ENCODE measurements at regions not wholly inside any gene's neighbourhood (a gene's known extent, or its start where the extent isn't known, plus 50 kb on each side); places are given as distances from the start of the nearest gene placed in this dataset.

DNA sequence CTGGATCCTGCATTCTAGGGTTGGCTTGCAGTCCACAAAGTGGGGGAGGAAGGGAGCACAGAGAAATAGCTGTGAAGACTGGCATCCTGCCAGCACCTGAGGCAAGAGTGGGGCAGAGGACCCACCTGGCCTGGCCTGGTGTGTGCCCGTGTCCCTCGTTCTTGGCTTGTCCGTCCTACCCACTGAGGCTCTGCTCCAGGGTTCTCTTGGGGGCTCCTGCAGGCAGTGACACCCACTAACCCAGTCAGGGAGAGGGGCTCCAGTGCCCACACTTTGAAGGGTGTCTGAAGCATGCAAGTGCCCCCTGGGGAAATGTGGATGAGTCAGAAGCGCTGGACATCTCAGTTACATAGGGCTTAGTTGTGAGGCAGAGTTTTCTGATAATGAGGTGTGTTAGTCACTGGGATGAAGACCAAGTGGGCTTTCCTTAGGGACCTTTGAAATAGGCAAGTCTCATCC lies 79.4 kb downstream of the SLC4A3 start:
- Histone ChIP-seq H3K27me3 (no peaks in the 10 kb centered on the region), H3K27ac (no peak overlapping the region), H3K9me3 (no peaks in the 10 kb centered on the region), H3K36me3 (no peaks in the 10 kb centered on the region), H3K4me3 (no peak overlapping the region), H3K4me1 (ENCODE audit: insufficient read depth) (peaks cover 2% of the 10 kb centered on the region)
- DNase-seq, result no peak
- intact Hi-C loops (cut with DNase I), result no loop called here
- WGBS, 3 donors, result 95 to 98% (median 97%) methylated on average over 4 of the region's 4 CpGs
- TF ChIP-seq EP300 (IDR thresholded peaks at IDR 0.05) (no peak), POLR2A (IDR thresholded peaks at IDR 0.05) (no peak)
- TF ChIP-seq, protein P1, sequence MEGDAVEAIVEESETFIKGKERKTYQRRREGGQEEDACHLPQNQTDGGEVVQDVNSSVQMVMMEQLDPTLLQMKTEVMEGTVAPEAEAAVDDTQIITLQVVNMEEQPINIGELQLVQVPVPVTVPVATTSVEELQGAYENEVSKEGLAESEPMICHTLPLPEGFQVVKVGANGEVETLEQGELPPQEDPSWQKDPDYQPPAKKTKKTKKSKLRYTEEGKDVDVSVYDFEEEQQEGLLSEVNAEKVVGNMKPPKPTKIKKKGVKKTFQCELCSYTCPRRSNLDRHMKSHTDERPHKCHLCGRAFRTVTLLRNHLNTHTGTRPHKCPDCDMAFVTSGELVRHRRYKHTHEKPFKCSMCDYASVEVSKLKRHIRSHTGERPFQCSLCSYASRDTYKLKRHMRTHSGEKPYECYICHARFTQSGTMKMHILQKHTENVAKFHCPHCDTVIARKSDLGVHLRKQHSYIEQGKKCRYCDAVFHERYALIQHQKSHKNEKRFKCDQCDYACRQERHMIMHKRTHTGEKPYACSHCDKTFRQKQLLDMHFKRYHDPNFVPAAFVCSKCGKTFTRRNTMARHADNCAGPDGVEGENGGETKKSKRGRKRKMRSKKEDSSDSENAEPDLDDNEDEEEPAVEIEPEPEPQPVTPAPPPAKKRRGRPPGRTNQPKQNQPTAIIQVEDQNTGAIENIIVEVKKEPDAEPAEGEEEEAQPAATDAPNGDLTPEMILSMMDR (IDR thresholded peaks at IDR 0.05), result no peak

DNA sequence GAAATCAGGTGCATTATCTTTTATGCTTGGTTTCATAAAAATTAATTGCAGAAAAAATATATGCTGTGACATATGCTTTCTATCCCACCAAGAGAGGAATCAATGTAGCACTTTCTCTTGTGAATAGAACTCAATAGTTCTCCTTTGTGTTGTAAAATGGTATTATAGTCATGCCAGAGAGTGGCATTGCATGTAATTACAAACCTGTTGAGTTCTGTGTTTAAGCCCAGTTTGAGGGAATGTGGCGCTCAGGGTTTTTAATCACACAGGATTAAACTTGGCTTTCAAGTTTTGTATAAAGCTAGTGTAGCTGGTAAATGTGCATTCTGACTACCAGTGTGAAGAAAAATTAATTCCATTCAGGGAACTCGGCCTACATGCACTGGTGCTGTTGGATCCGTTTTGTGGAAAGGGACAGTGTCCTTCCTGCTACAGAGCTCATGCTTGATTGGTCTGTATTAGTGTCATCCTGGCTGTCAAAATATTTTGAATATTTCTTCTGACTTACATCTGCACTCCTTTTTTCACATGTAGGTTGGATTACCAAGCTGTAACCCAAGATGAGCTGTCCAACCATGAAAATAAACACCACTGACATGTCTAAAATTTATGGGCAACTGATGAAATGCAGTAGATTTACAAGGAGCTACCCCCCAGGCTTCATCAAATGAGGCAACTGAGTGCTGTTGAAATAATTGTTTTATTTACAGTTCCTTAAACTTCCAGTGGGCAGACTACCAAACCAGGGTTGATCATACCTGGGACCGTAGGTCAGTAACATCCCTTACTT lies 80.3 kb downstream of the SLC4A3 start:
- DNase-seq, result no peak
- peaks cover 2% of the 10 kb centered on the region for H3K4me1 ChIP-seq (ENCODE audit: insufficient read depth)
- no peaks in the 10 kb centered on the region for H3K9me3 ChIP-seq
- H3K27me3 ChIP-seq, result no peaks in the 10 kb centered on the region
- 91 to 98% (median 93%) methylated on average over 4 of the region's 4 CpGs for WGBS, 3 donors
- no peak for TF ChIP-seq EP300 (IDR thresholded peaks at IDR 0.05)
- TF ChIP-seq, protein P1 (IDR thresholded peaks at IDR 0.05), result no peak
- TF ChIP-seq POLR2A (IDR thresholded peaks at IDR 0.05), result no peak
- no peaks in the 10 kb centered on the region for H3K36me3 ChIP-seq
- no peak overlapping the region for H3K4me3 ChIP-seq
- no peak overlapping the region for H3K27ac ChIP-seq
- intact Hi-C loops (cut with DNase I), result no loop called here

DNA sequence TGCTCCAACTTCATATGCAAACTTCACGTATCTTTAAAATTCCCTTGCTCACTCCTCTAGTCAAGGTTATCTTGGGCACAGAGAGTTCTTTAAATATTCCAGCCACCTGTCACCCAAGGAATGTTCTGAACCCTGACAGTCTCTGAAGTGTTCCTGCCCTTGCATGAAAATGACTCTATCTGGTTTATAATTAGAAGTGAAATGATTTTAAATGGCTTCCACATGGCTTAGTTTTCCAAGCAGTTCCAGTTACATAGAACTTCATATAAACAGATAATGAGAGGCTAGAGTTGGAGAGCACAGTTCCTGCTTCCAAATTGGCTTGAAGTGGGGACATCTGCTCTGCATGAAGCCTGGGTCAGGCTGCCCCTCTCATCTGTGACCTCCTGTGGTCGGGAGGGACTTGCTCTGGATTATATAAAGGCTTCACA lies 81.9 kb downstream of the SLC4A3 start:
- no peaks in the 10 kb centered on the region for H3K36me3 ChIP-seq
- no peak overlapping the region for H3K27ac ChIP-seq
- TF ChIP-seq, protein P1 (IDR thresholded peaks at IDR 0.05), result no peak
- TF ChIP-seq POLR2A (IDR thresholded peaks at IDR 0.05), result no peak
- TF ChIP-seq EP300 (IDR thresholded peaks at IDR 0.05), result no peak
- peaks cover 4% of the 10 kb centered on the region for H3K4me1 ChIP-seq (ENCODE audit: insufficient read depth)
- intact Hi-C loops (cut with DNase I), result no loop called here
- WGBS, 3 donors, result 6 to 11% (median 8%) methylated on average over 2 of the region's 2 CpGs
- peak in 2 of 5 donors; percentile 36 to 63 for DNase-seq
- H3K27me3 ChIP-seq, result no peaks in the 10 kb centered on the region
- no peaks in the 10 kb centered on the region for H3K9me3 ChIP-seq
- H3K4me3 ChIP-seq, result no peak overlapping the region

DNA sequence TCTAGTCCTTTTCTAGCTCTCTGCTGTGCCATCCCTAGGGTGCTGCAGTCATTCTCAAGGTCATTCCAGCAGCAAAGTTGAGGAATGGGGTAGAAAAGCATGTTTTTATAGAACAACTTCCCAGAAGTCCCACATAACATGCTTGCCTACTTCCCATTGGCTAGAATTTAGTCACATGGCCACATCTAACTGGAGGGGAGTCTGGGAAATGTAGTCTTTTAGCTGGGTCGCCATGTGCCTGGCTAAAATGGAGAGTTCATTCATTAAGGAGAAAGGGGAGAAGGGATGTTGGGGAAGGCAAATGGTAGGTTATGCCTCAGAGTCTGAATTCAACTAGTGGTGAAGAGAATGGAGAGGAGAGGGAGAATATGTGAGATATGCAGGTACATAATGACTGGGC lies 85.7 kb downstream of the SLC4A3 start:
- 69 to 74% (median 72%) methylated on average over 1 of the region's 1 CpG for WGBS, 3 donors
- intact Hi-C loops (cut with DNase I), result no loop called here
- H3K27ac ChIP-seq, result no peak overlapping the region
- no peaks in the 10 kb centered on the region for H3K9me3 ChIP-seq
- peaks cover 4% of the 10 kb centered on the region for H3K4me1 ChIP-seq (ENCODE audit: insufficient read depth)
- DNase-seq, result no peak
- TF ChIP-seq, protein P1 (IDR thresholded peaks at IDR 0.05), result no peak
- no peak for TF ChIP-seq EP300 (IDR thresholded peaks at IDR 0.05)
- TF ChIP-seq POLR2A (IDR thresholded peaks at IDR 0.05), result no peak
- no peaks in the 10 kb centered on the region for H3K27me3 ChIP-seq
- H3K4me3 ChIP-seq, result no peak overlapping the region
- no peaks in the 10 kb centered on the region for H3K36me3 ChIP-seq
